Sigmoid colon (tissue), 6 donors: ENCODE measurements at regions not wholly inside any gene's neighbourhood (a gene's known extent, or its start where the extent isn't known, plus 50 kb on each side); places are given as distances from the start of the nearest gene placed in this dataset.
"Not testable (repeated sequence)": the region's sequence is repeated elsewhere in the genome, so short reads cannot be mapped to it uniquely, and the experiment has no call there.

Source experiments
- DNase-seq: peaks from one replicate; pipeline ENCODE4 v3.0.0-alpha.2; 2019
- H3K27ac ChIP-seq, 4 donors: fragments of 200-600 bp; sonication (generic); one replicate each; pipeline ENCODE4 v1.5.1; 2016 to 2019; ENCODE audit warnings: mild to moderate bottlenecking in 1 of 4
- H3K27me3 ChIP-seq, 3 donors: fragments of 200-600 bp; sonication (generic); one replicate each; pipeline ENCODE4 v1.5.1; 2019; ENCODE audit warnings: mild to moderate bottlenecking in 1 of 3
- H3K36me3 ChIP-seq, 4 donors: fragments of 200-600 bp; sonication (generic); one replicate each; pipeline ENCODE4 v1.5.1; 2016 to 2019
- H3K4me1 ChIP-seq, 4 donors: fragments of 200-600 bp; sonication (generic); one replicate each; pipeline ENCODE4 v1.5.1; 2017 to 2019
- H3K4me3 ChIP-seq, 4 donors: fragments of 200-600 bp; sonication (generic); one replicate each; pipeline ENCODE4 v1.5.1; 2017 to 2019; ENCODE audit warnings: mild to moderate bottlenecking in 2 of 4, moderate library complexity in 1 of 4
- H3K9me3 ChIP-seq, 4 donors: fragments of 200-600 bp in 3 of 4; sonication (generic) in 3 of 4; one replicate each; pipeline versions ENCODE4 v1.5.1 to v1.6.1; 2013 to 2019
- CTCF ChIP-seq, 4 experiments: fragments of 450-650 bp in 3 of 4; fragments of 200-600 bp in 1 of 4; IDR thresholded peaks; one replicate each; pipeline ENCODE4 v1.5.1; 2016 to 2019; ENCODE audit warnings: antibody characterized with exemption in 4 of 4, mild to moderate bottlenecking in 3 of 4, moderate library complexity in 2 of 4
- EP300 ChIP-seq, 4 donors: sonication (generic); formaldehyde crosslinking; IDR thresholded peaks; one replicate each; pipeline ENCODE4 v1.6.1; 2017; ENCODE audit warnings: antibody characterized with exemption in 4 of 4
- POLR2A ChIP-seq, 2 donors: fragments of 450-650 bp; IDR thresholded peaks; one replicate each; pipeline ENCODE4 v1.6.1; 2016; ENCODE audit warnings: antibody characterized with exemption in 2 of 2, mild to moderate bottlenecking in 2 of 2, moderate library complexity in 2 of 2
- POLR2AphosphoS5 ChIP-seq, 4 donors: sonication (generic); formaldehyde crosslinking; IDR thresholded peaks; one replicate each; pipeline ENCODE4 v1.6.1; 2017; ENCODE audit warnings: antibody characterized with exemption in 4 of 4
- WGBS, 2 donors: extraction: QIAGEN DNeasy Blood & Tissue Kit; methylation state at CpG; one replicate each; pipeline ENCODE4 v1.1.7; 2013; 5-methylcytosine and 5-hydroxymethylcytosine counted together
- intact Hi-C: fragments of 100-400 bp; cut with DNase I; formaldehyde crosslinking; loops from one replicate; pipeline ENCODE4 v1.15.1; 2023
- donor health status: healthy with polysubstance abuse.
- donor health status: healthy.

DNA sequence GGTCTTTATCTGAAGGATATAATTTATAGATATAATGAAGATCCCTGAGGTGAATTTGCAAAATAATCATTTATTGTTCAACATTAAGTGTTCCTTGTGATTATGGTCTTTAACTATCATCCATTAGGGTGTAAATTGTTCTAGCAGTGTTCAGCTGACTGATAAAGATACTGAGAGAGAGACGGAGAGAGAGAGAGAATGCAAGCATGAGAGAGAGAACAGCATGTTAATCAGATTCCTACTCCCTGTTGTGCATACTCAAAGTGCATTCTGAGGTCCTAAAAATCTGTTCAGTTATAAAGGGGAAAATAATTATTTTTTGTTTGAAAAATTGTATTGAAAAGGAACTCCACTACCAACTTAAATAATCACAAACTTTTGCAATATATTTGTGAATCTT, 271.0 kb upstream of the CBLB start:
- Histone ChIP-seq H3K4me3 (no peak overlapping the region), H3K27me3 (no peaks in the 10 kb centered on the region), H3K9me3 (no peaks in the 10 kb centered on the region), H3K4me1 (peaks cover 0 to 12% (median 0%) of the 10 kb centered on the region in 4 donors), H3K27ac (no peak overlapping the region), H3K36me3 (no peaks in the 10 kb centered on the region)
- no peak for TF ChIP-seq POLR2A (IDR thresholded peaks at IDR 0.05)
- TF ChIP-seq CTCF (IDR thresholded peaks at IDR 0.05) = no peak
- no peak for TF ChIP-seq POLR2AphosphoS5 (IDR thresholded peaks at IDR 0.05)
- TF ChIP-seq EP300 (IDR thresholded peaks at IDR 0.05) = no peak
- 85 to 86% methylated on average over 1 of the region's 1 CpG for WGBS, 2 donors
- intact Hi-C loops = no loop called here
- DNase-seq = no peak

DNA sequence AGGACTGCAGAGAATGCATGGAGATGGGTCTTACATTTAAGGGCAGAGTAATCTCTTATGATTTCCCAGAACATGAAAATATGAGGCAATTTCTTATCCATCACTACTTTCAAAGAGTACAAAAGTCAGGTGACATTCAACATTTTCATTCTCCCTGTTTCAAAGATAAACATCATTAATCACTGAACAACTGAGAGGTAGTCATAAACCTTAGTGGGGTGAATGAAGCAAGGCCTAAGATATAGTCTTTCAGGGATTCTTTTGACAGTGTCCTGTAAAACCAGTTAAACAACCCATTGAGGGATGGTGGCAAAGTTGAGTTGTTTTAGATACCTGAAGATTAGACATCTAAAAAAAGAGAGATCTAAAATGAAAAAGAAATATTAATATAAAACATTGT, 271.6 kb upstream of the CBLB start:
- no peak overlapping the region for H3K27ac ChIP-seq
- H3K36me3 ChIP-seq = no peaks in the 10 kb centered on the region
- no peaks in the 10 kb centered on the region for H3K9me3 ChIP-seq
- no peak overlapping the region for H3K4me3 ChIP-seq
- peaks cover 0 to 12% (median 0%) of the 10 kb centered on the region in 4 donors for H3K4me1 ChIP-seq
- TF ChIP-seq CTCF (IDR thresholded peaks at IDR 0.05) (no peak), EP300 (IDR thresholded peaks at IDR 0.05) (no peak), POLR2A (IDR thresholded peaks at IDR 0.05) (no peak), POLR2AphosphoS5 (IDR thresholded peaks at IDR 0.05) (no peak)
- intact Hi-C loops = no loop called here
- no peaks in the 10 kb centered on the region for H3K27me3 ChIP-seq
- DNase-seq = no peak

- 87 to 96% methylated on average over 2 of the region's 2 CpGs for WGBS, 2 donors
- Histone ChIP-seq H3K4me1 (peaks cover 0 to 9% (median 0%) of the 10 kb centered on the region in 4 donors), H3K27ac (no peak overlapping the region), H3K27me3 (no peaks in the 10 kb centered on the region), H3K4me3 (no peak overlapping the region), H3K9me3 (no peaks in the 10 kb centered on the region), H3K36me3 (no peaks in the 10 kb centered on the region)
- DNase-seq = no peak
- TF ChIP-seq EP300 (IDR thresholded peaks at IDR 0.05) (no peak), POLR2A (IDR thresholded peaks at IDR 0.05) (no peak), POLR2AphosphoS5 (IDR thresholded peaks at IDR 0.05) (no peak), CTCF (IDR thresholded peaks at IDR 0.05) (no peak)
- intact Hi-C loops = no loop called here
These were observed 275.2 kb upstream of the CBLB start for GRCh38 chr3:106144030-106144429.

- intact Hi-C loops, H3K4me1 ChIP-seq, H3K9me3 ChIP-seq, DNase-seq, H3K36me3 ChIP-seq, H3K27ac ChIP-seq, H3K4me3 ChIP-seq, H3K27me3 ChIP-seq: not testable (repeated sequence)
- 97 to 98% methylated on average over 28 of the region's 28 CpGs for WGBS, 2 donors
These were observed 279.7 kb upstream of the CBLB start for GRCh38 chr3:106148440-106149082.

DNA sequence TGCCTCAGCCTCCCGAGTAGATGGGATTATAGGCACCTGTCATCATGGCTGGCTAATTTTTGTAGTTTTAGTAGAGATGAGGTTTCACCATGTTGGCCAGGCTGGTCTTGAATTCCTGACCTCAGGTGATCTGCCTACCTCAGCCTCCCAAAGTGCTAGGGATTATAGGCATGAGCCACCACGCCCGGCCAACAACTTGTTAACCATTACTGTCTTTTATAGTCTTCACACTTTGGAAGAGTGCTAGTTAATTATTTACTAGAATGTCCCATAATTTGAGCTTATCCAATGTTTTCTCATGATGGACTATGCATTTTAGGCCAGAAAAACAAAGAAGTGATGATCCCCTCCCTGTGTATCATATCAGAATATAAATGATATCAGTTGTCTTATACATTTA, 288.6 kb upstream of the CBLB start:
- no peak for DNase-seq
- Histone ChIP-seq H3K36me3 (no peaks in the 10 kb centered on the region), H3K4me3 (no peak overlapping the region), H3K4me1 (no peaks in the 10 kb centered on the region), H3K9me3 (no peaks in the 10 kb centered on the region), H3K27me3 (no peaks in the 10 kb centered on the region), H3K27ac (no peak overlapping the region)
- 26 to 73% methylated on average over 3 of the region's 3 CpGs for WGBS, 2 donors
- intact Hi-C loops = no loop called here
- TF ChIP-seq CTCF (IDR thresholded peaks at IDR 0.05) (no peak), POLR2A (IDR thresholded peaks at IDR 0.05) (no peak), POLR2AphosphoS5 (IDR thresholded peaks at IDR 0.05) (no peak), EP300 (IDR thresholded peaks at IDR 0.05) (no peak)
